ENCODE measurements at regions not wholly inside any gene's neighbourhood (a gene's known extent, or its start where the extent isn't known, plus 50 kb on each side); places are given as distances from the start of the nearest gene placed in this dataset.

DNA sequence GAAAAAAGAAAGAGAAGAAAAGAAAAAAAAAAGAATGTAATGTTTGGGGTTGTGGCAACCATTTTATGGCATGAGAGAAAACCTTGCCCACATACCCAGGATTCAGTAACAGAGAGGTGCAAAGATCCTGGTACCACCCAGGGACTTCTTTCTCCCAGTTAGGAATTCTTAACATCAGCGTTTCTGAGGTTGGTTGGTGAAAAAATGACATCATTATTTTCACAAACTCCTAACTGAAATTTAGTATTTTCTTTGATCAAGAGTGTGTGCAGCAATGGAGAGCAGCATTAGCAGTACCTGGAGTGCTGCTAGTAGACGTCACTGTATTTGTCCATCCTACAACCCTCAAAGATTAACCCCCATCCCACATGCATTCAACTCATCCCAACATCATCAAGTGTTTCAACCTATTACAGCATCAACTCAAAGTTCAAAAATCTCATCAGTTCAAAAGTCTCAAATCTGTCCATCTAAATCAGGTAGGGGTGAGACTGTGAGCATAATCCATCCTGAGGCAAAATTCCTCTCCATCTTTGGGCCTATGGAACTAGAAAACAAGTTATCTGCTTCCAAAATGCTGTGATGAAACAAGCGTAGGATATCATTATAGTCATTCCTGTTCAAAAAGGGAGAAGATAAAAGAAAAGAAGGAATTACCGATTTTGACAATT lies 60.1 kb upstream of the MSX2 start:
- DNase-seq = no peak

- DNase-seq = no peak
These were observed 59.0 kb upstream of the MSX2 start for GRCh38 chr5:174665347-174665746.

GRCh38 chr5:174667526-174667925 lies 56.9 kb upstream of the MSX2 start:
- no peak for DNase-seq

DNA sequence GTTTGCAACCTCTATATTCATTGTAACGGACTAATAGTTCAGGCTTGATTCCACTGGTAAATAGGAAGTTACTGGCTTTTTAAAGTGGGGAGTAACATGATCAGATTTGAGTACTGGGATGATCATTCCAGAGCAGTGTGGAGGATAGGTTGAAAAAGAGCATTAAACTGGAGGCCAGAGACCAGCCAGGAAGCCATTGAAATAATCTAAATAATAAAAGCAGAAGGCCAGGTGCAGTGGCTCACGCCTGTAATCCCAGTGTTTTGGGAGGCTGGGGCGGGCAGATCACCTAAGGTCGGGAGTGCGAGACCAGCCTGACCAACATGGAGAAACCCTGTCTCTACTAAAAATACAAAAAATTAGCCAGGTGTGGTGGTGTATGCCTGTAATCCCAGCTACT lies 56.0 kb upstream of the MSX2 start:
- DNase-seq = no peak
